Epithelial cell of esophagus (primary cell): ENCODE measurements at regions not wholly inside any gene's neighbourhood (a gene's known extent, or its start where the extent isn't known, plus 50 kb on each side); places are given as distances from the start of the nearest gene placed in this dataset.
"Not testable (repeated sequence)": the region's sequence is repeated elsewhere in the genome, so short reads cannot be mapped to it uniquely, and the experiment has no call there.

ENCODE experiments used
- DNase-seq: peaks from one replicate; pipeline ENCODE4 v3.0.0; 2010; ENCODE audit warnings: low read depth
- H3K4me3 ChIP-seq: 2 replicates; pipeline ENCODE4 v1.5.1; 2011; ENCODE audit warnings: mild to moderate bottlenecking, low read length, control low read depth
- CTCF ChIP-seq: IDR thresholded peaks from 2 replicates; pipeline ENCODE4 v1.5.1; 2011; ENCODE audit warnings: low read depth, mild to moderate bottlenecking, low read length, control low read depth, inconsistent platforms; ENCODE audit not compliant: insufficient read depth; ENCODE audit errors: missing control alignments

DNA sequence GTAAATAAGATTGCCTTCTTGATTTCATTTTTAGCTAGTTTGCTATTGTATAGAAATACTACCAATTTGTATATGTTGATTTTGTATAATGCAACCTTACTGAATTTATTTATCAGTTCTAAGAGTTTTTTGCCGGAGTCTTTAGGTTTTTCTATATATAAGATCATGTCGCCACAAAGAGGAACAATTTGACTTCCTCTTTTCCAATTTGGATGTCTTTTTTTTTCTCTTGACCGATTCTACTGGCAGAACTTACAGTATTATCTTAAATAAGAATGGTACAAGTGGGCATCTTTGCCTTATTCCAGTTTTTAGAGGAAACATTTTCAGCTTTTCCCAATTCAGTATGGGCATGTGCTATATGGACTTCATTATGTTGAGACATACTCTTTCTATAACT, 624.7 kb upstream of the ACO1 start:
- TF ChIP-seq CTCF, result no peak
- H3K4me3 ChIP-seq, result no peak overlapping the region
- DNase-seq, result no peak

DNA sequence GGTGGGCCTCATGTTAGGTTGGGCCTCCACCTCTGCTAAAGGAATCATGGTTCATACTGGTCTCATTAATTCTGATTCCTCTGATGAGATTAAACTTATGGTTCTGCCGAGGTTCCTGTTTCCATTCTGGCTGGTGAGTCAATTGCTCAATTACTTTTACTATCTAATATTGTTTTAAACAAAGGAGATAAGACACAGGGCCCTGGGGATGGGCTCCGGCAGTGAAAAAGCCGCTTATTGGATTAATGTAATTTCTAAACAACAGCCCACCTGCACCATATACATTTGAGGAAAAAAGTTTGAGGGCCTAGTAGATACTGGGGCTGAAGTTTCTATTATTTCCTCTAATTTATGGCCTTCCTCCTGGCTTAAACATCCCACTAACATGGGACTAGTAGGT, 610.4 kb upstream of the ACO1 start:
- H3K4me3 ChIP-seq, DNase-seq: not testable (repeated sequence)

- no peak for TF ChIP-seq CTCF
- H3K4me3 ChIP-seq, result no peak overlapping the region
- no peak for DNase-seq
Observed at GRCh38 chr9:31774571-31774970, 609.9 kb upstream of the ACO1 start.

DNA sequence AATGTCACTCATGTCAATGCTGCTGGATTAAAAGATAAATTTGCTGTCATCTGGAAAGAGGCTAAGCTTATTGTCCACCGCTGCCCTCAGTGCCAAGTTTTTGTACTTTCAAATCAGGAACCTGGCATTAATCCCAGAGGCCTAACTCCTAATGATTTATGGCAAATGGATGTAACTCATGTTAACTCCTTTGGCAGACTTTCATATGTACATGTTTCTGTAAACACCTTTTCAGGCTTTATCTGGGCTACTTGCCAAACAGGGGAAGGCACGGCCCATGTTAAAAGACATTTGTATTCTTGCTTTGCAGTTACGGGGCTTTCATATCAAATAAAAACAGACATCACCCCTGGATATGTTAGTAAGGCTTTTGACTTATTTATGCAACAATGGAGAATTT, 608.0 kb upstream of the ACO1 start:
- peak; percentile 41 for DNase-seq
- H3K4me3 ChIP-seq, result no peak overlapping the region
- no peak for TF ChIP-seq CTCF

GRCh38 chr9:31783491-31783890, 601.0 kb upstream of the ACO1 start:
- no peak overlapping the region for H3K4me3 ChIP-seq
- DNase-seq, result no peak
- no peak for TF ChIP-seq CTCF

DNA sequence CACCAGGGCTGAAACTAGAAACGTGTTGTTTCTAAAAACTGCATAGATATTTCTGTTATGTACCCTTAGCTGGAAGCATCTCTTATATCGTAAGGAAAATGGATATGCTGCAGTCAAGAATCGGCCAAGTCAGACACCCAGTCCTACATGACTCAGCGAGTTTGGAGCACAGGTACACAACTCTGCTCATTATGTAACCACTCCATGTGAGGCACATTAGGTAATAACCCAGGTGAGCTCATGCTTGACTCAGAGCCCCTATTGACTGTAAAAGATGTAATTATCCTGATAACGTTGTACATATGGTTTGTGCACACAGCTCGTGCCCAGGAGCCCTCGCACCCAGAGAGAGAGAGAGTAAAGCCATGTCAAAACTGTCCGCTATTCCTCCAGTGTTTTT, 593.7 kb upstream of the ACO1 start:
- TF ChIP-seq CTCF, result no peak
- peak; percentile 81 for DNase-seq
- H3K4me3 ChIP-seq, result no peak overlapping the region

DNA sequence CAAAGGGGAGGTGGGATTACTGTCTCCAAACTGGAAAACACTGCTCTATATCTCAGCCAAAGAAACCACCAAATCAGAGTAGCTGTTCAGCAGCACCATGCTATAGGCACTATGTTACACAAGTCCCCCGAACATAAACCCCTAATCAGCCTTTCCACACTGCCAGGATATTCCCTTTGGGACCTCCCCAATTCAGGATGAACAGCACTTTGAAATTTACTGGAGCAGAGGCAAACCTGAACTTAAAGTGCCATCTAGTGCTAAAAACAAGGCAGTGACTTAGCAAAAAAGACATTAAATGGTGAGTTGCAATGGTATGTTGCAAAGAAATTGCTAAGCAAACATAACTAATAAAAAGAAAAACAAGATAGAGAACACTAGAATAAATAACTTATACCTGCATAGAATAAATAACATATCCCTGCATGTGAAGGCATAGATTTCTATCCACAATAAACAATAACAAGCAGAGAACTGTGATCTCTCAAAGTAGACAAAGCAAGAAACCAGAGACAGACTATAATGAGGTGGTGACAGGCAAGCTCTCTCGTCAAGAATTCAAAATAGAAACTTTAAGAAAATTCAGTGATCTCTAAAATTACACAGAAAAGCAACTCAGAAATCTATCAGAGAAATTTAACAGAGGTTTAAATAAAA, 584.4 kb upstream of the ACO1 start:
- DNase-seq, result peak; percentile 66
- peak; percentile 74 for TF ChIP-seq CTCF
- no peak overlapping the region for H3K4me3 ChIP-seq
